ENCODE measurements at regions not wholly inside any gene's neighbourhood (a gene's known extent, or its start where the extent isn't known, plus 50 kb on each side); places are given as distances from the start of the nearest gene placed in this dataset.

DNA sequence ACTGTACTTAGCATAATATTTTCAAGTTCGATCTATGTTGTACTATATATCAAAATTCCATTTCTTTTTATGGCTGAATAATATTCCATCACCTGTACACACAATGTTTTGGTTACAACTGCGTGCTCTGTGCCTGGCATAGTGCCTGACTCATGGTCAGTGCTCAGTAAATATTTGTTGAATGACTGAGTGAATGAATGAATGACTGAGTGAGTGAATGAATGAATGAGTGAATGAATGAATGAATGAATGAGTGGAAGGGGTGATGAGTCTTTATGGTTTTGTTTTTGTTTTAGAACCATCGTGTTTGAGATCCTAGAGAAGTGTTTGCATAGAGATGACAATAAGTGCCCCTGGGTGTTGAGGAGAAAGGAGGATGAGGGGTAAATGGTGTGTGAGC is 155.3 kb downstream of the MRM1 start:
- no peak for DNase-seq (ENCODE audit: low read depth in 3 of 3)

GRCh38 chr17:36760425-36760824 is 159.0 kb downstream of the MRM1 start:
- no peak for DNase-seq (ENCODE audit: low read depth in 3 of 3)

DNA sequence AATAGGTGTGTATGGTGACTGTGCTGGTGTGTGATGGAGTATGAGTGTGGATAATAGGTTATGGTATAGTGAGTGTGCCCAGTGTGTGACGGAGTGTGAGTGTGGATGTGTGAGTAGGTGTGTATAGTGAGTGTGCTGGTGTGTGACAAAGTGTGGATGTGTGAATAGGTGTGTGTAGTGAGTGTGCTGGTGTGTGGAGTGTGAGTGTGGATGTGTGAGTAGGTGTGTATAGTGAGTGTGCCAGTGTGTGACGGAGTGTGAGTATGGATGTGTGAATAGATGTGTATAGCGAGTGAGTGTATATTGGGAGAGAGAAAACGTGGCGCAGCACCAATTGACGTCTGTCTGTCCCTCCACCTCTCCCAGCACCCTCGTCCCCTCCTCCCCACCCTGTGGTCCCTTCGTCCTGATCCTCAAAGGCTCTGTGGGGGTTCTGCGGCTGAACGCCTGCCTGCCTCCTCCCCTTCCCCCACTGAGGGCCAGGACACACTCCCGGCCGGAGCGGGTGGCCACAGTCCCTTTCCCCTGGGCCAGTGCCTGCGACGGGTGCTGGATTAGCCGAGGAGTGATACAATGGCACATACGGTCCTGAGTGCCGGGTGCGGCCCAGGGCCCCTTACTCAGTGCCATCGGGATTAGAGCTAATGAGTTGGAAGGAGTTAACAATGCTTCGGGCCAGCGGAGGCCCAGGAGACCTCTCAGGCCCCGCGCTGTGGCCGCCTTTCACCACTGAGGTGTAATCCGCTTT is 160.0 kb downstream of the MRM1 start:
- no peak for DNase-seq (ENCODE audit: low read depth in 3 of 3)

GRCh38 chr17:36765436-36766043 is 164.2 kb downstream of the MRM1 start:
- no peak for DNase-seq (ENCODE audit: low read depth in 3 of 3)

- DNase-seq (ENCODE audit: low read depth in 3 of 3), result no peak
Observed at GRCh38 chr17:36768394-36768793, 167.0 kb downstream of the MRM1 start.

- no peak for DNase-seq (ENCODE audit: low read depth in 3 of 3)
Observed at GRCh38 chr17:36773039-36773438, 164.2 kb upstream of the LHX1 start.

DNA sequence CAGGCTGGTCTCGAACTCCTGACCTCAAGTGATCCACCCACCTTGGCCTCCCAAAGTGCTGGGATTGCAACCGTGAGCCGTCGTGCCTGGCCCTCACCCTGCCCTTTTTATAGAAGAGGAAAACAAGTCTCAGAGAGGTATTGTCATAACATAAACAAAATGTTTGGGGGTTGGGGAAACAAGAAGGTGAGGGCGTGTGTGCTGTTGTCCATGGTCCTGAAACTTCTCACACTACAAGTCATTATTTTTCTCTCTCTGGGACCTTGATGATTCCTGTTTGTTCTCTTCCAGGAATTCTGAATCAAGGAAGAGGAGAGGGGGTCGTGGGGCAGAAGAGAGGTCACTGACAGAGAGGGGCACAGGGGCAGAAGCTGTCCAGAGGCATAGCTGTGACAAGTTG is 160.2 kb upstream of the LHX1 start:
- DNase-seq (ENCODE audit: low read depth in 3 of 3), result no peak

- no peak for DNase-seq (ENCODE audit: low read depth in 3 of 3)
Observed at GRCh38 chr17:36778448-36778847, 158.8 kb upstream of the LHX1 start.

DNA sequence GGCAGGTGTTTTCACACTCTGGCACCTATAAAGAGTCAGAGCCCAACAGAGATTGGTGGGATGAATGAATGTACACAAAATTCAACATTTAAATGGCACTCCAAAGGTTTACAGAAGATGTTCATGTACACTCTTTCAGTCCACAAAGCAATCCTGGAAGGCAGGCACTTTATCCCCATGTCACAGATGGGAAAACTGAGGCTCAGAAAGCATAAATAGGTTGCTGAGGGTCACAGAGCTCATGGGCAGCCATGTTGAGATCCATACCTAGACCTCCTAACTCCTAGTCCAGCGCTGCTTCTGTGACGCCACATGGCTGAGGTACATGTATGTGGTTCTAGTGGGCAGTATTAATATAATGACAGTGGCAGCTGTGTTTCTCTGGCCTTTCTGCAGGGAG is 157.7 kb upstream of the LHX1 start:
- DNase-seq (ENCODE audit: low read depth in 3 of 3), result no peak

DNA sequence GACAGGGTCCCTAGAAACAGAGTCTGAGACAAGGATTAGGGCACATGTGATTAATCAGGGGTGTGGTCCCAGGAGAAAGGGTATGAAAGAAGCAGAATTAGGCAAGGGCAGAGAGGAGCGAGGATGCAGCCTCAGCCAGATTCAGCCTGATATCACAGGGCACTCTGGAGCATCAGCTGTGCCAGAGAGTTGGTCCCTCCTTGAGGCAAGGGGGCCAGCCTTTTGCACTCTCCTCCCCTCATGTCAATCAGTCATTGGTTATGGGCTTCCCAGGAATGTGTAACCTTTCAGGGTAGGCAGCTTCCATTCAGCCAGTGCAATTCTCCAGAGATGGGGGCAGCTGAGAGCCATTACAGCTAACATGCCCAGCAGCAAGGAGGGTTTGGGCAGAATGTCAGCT is 152.6 kb upstream of the LHX1 start:
- DNase-seq (ENCODE audit: low read depth in 3 of 3), result no peak

DNA sequence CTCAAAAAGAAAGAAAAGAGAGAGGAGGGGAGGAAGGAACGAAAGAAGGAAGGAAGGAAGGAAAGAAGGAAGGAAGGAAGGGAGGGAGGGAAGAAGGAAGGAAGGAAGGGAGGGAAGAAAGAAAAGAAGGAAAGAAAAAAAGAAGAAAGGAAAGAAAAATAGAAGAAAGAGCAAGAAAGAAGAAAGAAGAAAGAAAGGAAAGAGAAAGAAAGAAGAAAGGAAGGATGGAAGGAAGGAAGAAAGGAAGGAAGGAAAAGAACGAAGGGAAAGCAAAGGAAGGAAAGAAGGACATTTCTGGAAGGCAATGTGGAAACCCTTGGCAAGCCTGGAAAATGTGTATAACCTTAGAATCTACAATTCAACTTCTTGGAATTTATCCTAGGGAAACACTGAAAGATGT is 150.4 kb upstream of the LHX1 start:
- DNase-seq (ENCODE audit: low read depth in 3 of 3), result no peak

GRCh38 chr17:36791150-36791941 is 145.9 kb upstream of the LHX1 start:
- no peak for DNase-seq (ENCODE audit: low read depth in 3 of 3)

DNA sequence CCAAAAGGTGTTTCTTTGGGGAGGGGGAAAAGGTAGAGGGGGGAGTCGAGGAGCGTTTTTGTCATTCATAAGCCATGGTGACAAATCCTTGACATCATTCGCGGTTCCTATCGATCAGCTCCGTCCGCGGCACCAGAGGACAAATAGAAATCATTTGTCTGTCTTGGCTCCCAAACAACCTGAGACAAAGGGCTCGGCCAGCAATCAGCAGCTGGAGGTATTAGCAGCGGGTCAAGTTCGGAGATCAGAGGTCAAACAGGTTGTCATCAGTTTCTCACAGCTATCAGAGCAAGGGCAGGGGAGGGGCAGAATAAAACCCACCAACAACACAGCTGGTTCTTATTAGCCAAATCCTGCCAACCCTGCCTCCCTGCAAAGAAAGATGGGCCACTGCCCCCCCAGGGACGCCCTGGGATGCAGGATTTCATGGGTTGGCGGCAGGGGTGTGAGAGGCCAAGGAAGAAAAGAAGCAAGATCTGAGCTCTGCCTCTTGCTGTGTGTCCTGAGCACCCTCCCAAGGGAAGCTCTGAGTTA is 145.3 kb upstream of the LHX1 start:
- DNase-seq (ENCODE audit: low read depth in 3 of 3), result no peak

- no peak for DNase-seq (ENCODE audit: low read depth in 3 of 3)
Observed at GRCh38 chr17:36792849-36793248, 144.4 kb upstream of the LHX1 start.

DNA sequence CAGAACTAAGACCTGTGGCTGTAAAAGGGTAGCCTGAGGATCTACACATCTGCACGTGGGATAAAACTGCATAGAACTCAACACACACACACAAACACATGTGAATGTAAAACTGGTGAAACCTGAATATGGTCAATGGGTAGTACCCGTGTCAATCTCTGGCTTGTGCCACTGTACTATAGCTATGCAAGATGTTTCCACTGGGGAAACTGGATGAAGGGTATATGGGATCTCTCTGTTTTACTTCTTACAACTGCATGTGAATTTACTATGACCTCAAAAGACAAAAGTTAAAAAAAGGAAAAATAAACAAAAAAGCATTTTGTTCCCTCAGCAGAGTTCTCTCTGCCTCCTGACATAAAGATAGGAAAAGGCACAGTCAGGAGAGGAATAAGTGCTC is 143.3 kb upstream of the LHX1 start:
- DNase-seq (ENCODE audit: low read depth in 3 of 3), result no peak

DNA sequence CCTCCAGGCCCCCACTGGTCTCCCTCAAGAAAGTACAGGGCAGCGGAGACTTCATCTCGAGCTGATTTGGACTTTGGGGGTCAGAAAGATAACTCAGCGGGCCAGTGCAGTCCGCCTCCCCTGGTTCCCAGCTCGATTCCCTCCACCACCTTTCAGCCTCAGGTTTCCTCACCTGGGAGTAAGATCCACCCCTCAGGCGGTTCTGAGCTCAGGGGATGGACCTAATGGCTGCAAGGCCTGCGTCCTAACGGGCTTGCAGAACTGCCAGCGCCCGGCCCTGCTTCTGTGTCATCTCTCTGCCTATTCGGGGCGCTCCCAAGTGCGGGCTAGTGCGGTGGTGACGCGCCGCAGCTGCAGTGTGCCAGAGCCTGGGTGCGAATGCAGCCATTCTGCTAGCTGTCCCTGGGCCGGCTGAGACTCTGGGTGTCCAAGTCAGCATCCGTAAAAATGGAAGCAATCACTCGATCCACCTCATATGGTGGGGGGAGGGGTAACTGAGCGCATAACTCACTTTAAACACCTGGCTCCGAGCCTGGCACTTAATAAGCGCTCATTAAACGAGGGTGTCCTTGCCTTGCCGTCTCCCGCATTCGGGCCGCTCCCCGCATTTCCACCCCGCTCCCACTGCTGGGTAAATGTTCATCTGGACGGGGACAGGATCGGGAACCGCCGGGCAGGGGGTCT is 129.6 kb upstream of the LHX1 start:
- DNase-seq (ENCODE audit: low read depth in 3 of 3), result no peak

GRCh38 chr17:36808180-36808661 is 129.1 kb upstream of the LHX1 start:
- no peak for DNase-seq (ENCODE audit: low read depth in 3 of 3)

DNA sequence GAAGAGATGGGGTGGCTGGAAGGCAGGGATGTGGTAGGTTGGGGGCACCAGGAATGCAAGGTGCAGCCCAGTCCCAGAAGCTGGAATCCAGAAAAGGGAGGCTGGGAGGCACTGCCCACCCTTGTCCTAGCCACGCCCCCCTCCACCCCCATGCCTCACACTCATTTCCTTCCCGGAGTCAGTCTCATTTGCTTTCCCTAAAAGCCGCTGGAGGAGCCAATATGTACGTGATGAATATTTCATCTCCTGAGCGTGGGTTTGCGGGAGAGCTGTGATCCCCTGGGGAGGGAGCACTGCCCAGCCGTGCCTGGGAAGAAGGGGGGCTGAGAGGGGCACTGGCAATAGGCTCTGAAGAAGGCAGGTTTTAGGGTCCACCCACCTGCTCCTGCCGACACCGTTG is 124.5 kb upstream of the LHX1 start:
- DNase-seq (ENCODE audit: low read depth in 3 of 3), result no peak

DNA sequence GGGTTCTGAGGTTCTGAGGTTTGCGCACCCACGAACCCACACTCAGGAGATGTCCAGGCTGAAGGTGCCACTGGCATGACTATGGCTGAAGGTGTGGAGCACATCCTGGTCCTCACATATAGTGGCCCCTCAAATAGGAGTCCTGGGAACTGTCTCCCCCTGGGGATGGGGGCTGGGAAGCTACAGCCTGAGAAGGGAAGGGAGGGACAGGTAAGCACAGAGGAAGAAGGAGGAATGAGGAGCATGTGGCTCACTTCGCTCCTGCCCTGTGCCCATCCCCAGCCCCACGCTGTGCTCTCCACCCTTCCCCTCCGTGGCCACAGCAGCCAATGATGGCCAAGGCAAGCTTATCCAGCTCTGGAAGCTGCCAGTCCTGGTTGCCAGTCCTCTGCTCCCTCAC is 123.9 kb upstream of the LHX1 start:
- no peak for DNase-seq (ENCODE audit: low read depth in 3 of 3)

- DNase-seq (ENCODE audit: low read depth in 3 of 3), result no peak
Observed at GRCh38 chr17:36813957-36814563, 123.2 kb upstream of the LHX1 start.

DNA sequence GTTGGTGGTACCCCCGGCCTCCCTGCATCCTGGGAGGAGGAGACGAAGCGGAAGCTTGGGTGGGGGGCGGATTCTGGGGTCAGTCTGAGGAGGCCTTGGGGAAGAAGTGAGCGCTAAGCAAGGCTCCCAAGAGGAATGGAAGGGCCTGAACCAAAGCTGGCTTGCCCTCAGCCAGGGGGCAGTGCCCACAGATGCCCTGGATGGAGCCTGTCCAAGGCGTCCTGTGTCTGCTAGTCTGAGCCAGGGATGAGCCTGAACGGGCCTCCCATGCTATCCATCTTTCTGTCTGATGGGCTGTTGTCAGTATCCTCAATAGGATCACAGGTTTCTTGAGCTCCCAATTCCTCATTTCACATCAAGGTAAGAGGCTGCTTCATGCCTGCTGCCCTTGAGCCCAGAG is 122.3 kb upstream of the LHX1 start:
- DNase-seq (ENCODE audit: low read depth in 3 of 3), result no peak
